WERI-Rb-1 (cell line): ENCODE measurements at regions not wholly inside any gene's neighbourhood (a gene's known extent, or its start where the extent isn't known, plus 50 kb on each side); places are given as distances from the start of the nearest gene placed in this dataset.

Source experiments
- DNase-seq: peaks from one replicate; pipeline ENCODE4 v3.0.0-alpha.2; 2020
- H3K27ac ChIP-seq: fragments of 250-450 bp; sonication (Bioruptor Pico); 2 replicates; pipeline ENCODE4 v1.5.1; 2020; ENCODE audit warnings: mild to moderate bottlenecking, moderate library complexity
- H3K27me3 ChIP-seq: fragments of 250-450 bp; sonication (Bioruptor Pico); 2 replicates; pipeline ENCODE4 v1.5.1; 2021; ENCODE audit warnings: mild to moderate bottlenecking, low read depth, moderate library complexity; ENCODE audit not compliant: insufficient read depth, severe bottlenecking
- H3K36me3 ChIP-seq: fragments of 250-450 bp; sonication (Bioruptor Pico); 2 replicates; pipeline ENCODE4 v1.5.1; 2020; ENCODE audit warnings: mild to moderate bottlenecking, moderate library complexity
- H3K4me3 ChIP-seq: 2 replicates; pipeline ENCODE4 v1.5.1; 2011; ENCODE audit warnings: low read depth, mild to moderate bottlenecking, control low read depth, low read length
- H3K9me3 ChIP-seq: fragments of 250-450 bp; sonication (Bioruptor Pico); 2 replicates; pipeline ENCODE4 v1.5.1; 2021; ENCODE audit warnings: mild to moderate bottlenecking, moderate library complexity; ENCODE audit not compliant: severe bottlenecking
- TF ChIP-seq, protein P1 (sequence below): IDR thresholded peaks from 2 replicates; pipeline ENCODE4 v1.5.1; 2011; ENCODE audit warnings: low read depth, mild to moderate bottlenecking, control low read depth, inconsistent platforms, low read length

GRCh38 chr16:49148410-49148809 lies 133.2 kb downstream of the CBLN1 start:
- Histone ChIP-seq H3K36me3 (no peaks in the 10 kb centered on the region), H3K4me3 (no peak overlapping the region), H3K9me3 (no peaks in the 10 kb centered on the region), H3K27me3 (no peaks in the 10 kb centered on the region), H3K27ac (no peak overlapping the region)
- TF ChIP-seq, protein P1, sequence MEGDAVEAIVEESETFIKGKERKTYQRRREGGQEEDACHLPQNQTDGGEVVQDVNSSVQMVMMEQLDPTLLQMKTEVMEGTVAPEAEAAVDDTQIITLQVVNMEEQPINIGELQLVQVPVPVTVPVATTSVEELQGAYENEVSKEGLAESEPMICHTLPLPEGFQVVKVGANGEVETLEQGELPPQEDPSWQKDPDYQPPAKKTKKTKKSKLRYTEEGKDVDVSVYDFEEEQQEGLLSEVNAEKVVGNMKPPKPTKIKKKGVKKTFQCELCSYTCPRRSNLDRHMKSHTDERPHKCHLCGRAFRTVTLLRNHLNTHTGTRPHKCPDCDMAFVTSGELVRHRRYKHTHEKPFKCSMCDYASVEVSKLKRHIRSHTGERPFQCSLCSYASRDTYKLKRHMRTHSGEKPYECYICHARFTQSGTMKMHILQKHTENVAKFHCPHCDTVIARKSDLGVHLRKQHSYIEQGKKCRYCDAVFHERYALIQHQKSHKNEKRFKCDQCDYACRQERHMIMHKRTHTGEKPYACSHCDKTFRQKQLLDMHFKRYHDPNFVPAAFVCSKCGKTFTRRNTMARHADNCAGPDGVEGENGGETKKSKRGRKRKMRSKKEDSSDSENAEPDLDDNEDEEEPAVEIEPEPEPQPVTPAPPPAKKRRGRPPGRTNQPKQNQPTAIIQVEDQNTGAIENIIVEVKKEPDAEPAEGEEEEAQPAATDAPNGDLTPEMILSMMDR = no peak
- no peak for DNase-seq

- Histone ChIP-seq H3K4me3 (no peak overlapping the region), H3K27ac (no peak overlapping the region), H3K9me3 (no peaks in the 10 kb centered on the region), H3K27me3 (no peaks in the 10 kb centered on the region), H3K36me3 (no peaks in the 10 kb centered on the region)
- TF ChIP-seq, protein P1 = no peak
- no peak for DNase-seq
These were observed 141.0 kb downstream of the CBLN1 start for GRCh38 chr16:49140618-49141017.

GRCh38 chr16:49130397-49130796 lies 151.2 kb downstream of the CBLN1 start:
- no peaks in the 10 kb centered on the region for H3K36me3 ChIP-seq
- H3K27me3 ChIP-seq = no peaks in the 10 kb centered on the region
- no peak overlapping the region for H3K4me3 ChIP-seq
- no peaks in the 10 kb centered on the region for H3K9me3 ChIP-seq
- TF ChIP-seq, protein P1 = no peak
- DNase-seq = no peak
- no peak overlapping the region for H3K27ac ChIP-seq

- no peak for DNase-seq
- TF ChIP-seq, protein P1 = no peak
- H3K27ac ChIP-seq = no peak overlapping the region
- no peaks in the 10 kb centered on the region for H3K36me3 ChIP-seq
- no peak overlapping the region for H3K4me3 ChIP-seq
- H3K9me3 ChIP-seq = no peaks in the 10 kb centered on the region
- H3K27me3 ChIP-seq = no peaks in the 10 kb centered on the region
These were observed 151.7 kb downstream of the CBLN1 start for GRCh38 chr16:49129935-49130334.

DNA sequence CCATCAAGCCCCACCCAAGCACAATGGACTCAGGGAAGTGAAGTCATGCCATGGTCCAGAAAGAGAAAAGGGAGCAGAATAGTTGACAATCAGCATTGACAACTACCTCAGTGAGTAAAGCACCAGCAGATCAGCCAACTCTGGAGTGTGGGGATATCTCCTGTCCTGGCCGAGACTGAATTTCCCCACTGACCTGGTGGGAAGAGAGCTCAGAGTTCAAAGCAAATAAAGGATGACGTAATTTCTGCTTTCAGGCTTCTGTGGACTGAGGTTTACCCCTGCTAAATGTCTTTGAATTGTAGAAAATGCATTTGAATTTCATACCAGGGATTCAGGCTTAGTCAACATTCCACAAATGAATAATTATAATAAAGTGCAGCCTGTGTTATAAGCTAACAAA lies 152.9 kb downstream of the CBLN1 start:
- no peak overlapping the region for H3K27ac ChIP-seq
- H3K36me3 ChIP-seq = no peaks in the 10 kb centered on the region
- no peaks in the 10 kb centered on the region for H3K9me3 ChIP-seq
- no peaks in the 10 kb centered on the region for H3K27me3 ChIP-seq
- no peak for DNase-seq
- no peak overlapping the region for H3K4me3 ChIP-seq
- TF ChIP-seq, protein P1 = no peak

DNA sequence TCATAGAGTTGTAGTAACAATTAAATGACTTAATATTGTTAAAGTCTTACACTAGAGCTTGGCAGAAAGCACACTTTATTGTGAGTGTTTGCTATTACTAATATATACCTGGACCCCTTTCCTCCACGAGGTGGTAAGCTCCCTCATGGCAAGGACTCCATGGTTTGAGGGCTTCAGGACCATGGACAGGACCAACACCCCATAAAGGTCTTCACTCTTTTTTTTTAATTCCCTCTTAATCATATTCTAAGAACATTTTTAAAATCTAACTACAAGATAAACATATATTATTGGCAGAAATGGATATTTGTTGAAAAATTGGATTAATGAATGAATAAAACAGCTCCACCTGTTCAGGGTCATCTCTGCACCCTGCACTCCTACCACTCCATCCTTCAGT lies 154.5 kb downstream of the CBLN1 start:
- Histone ChIP-seq H3K4me3 (no peak overlapping the region), H3K27me3 (no peaks in the 10 kb centered on the region), H3K27ac (no peak overlapping the region), H3K36me3 (no peaks in the 10 kb centered on the region), H3K9me3 (no peaks in the 10 kb centered on the region)
- TF ChIP-seq, protein P1 = no peak
- no peak for DNase-seq
